ENCODE measurements at regions not wholly inside any gene's neighbourhood (a gene's known extent, or its start where the extent isn't known, plus 50 kb on each side); places are given as distances from the start of the nearest gene placed in this dataset.

GRCh38 chr7:35518767-35519166 lies 176.2 kb downstream of the HERPUD2 start:
- TF ChIP-seq POLR2A (IDR thresholded peaks at IDR 0.05; ENCODE audit: low read depth, low read length) (no peak), POLR2AphosphoS5 (IDR thresholded peaks at IDR 0.05; ENCODE audit: low read depth, low read length) (no peak)
